HUES64 (cell line): ENCODE measurements at regions not wholly inside any gene's neighbourhood (a gene's known extent, or its start where the extent isn't known, plus 50 kb on each side); places are given as distances from the start of the nearest gene placed in this dataset.

Experiments
- H3K27ac ChIP-seq: 2 replicates; pipeline ENCODE4 v1.7.0; 2013; ENCODE audit warnings: low read depth, low read length, inconsistent platforms
- H3K27me3 ChIP-seq: 2 replicates; pipeline ENCODE4 v1.6.1; 2013; ENCODE audit warnings: mild to moderate bottlenecking, low read length; ENCODE audit not compliant: insufficient read depth
- H3K36me3 ChIP-seq: 2 replicates; pipeline ENCODE4 v1.6.1; 2013; ENCODE audit warnings: mild to moderate bottlenecking, low read length; ENCODE audit not compliant: insufficient read depth
- H3K4me1 ChIP-seq: 2 replicates; pipeline ENCODE4 v1.6.1; 2013; ENCODE audit warnings: mild to moderate bottlenecking, low read length, moderate library complexity; ENCODE audit not compliant: insufficient read depth
- H3K4me3 ChIP-seq: 2 replicates; pipeline ENCODE4 v1.5.1; 2013; ENCODE audit warnings: mild to moderate bottlenecking, low read length, moderate library complexity
- H3K9ac ChIP-seq: 2 replicates; pipeline ENCODE4 v1.6.1; 2013; ENCODE audit warnings: mild to moderate bottlenecking, low read depth, low read length
- H3K9me3 ChIP-seq: 2 replicates; pipeline ENCODE4 v1.6.1; 2013; ENCODE audit warnings: low read depth, low read length; ENCODE audit not compliant: insufficient read depth
- WGBS: fragments of 150-250, 120-280 bp; methylation state at CpG from one replicate; pipeline ENCODE4 v1.1.7; 2013; ENCODE audit warnings: missing lambda C conversion rate; 5-methylcytosine and 5-hydroxymethylcytosine counted together

- WGBS: 95% methylated on average over 5 of the region's 6 CpGs
Measured at GRCh38 chr16:20221208-20221607, 106.1 kb downstream of the GP2 start.

GRCh38 chr16:20218093-20218492 lies 109.2 kb downstream of the GP2 start:
- H3K27ac ChIP-seq: no peak overlapping the region
- H3K9me3 ChIP-seq: no peaks in the 10 kb centered on the region
- no peak overlapping the region for H3K9ac ChIP-seq
- 94% methylated on average over 1 of the region's 1 CpG for WGBS
- no peak overlapping the region for H3K4me3 ChIP-seq
- H3K27me3 ChIP-seq: no peaks in the 10 kb centered on the region
- no peaks in the 10 kb centered on the region for H3K36me3 ChIP-seq
- H3K4me1 ChIP-seq: no peaks in the 10 kb centered on the region

More at GRCh38 chr16:20221208-20221607, 106.1 kb downstream of the GP2 start:
- no peak overlapping the region for H3K27ac ChIP-seq
- 0 out of 2 replicates have a peak, but pooled peaks cover under 1% of the 10 kb centered on the region for H3K9me3 ChIP-seq
- no peak overlapping the region for H3K9ac ChIP-seq
- H3K4me3 ChIP-seq: no peak overlapping the region
- H3K36me3 ChIP-seq: no peaks in the 10 kb centered on the region
- no peaks in the 10 kb centered on the region for H3K27me3 ChIP-seq
- no peaks in the 10 kb centered on the region for H3K4me1 ChIP-seq

- Histone ChIP-seq H3K27me3 (no peaks in the 10 kb centered on the region), H3K9me3 (no peaks in the 10 kb centered on the region), H3K4me1 (no peaks in the 10 kb centered on the region), H3K9ac (no peak overlapping the region), H3K27ac (no peak overlapping the region), H3K4me3 (no peak overlapping the region), H3K36me3 (no peaks in the 10 kb centered on the region)
- 89% methylated on average over 13 of the region's 15 CpGs for WGBS
Measured at GRCh38 chr16:20216591-20217217, 110.6 kb downstream of the GP2 start.

- Histone ChIP-seq H3K27ac (no peak overlapping the region), H3K9ac (no peak overlapping the region), H3K36me3 (no peaks in the 10 kb centered on the region), H3K27me3 (no peaks in the 10 kb centered on the region), H3K4me1 (no peaks in the 10 kb centered on the region), H3K4me3 (no peak overlapping the region), H3K9me3 (no peaks in the 10 kb centered on the region)
- 50% methylated on average over 2 of the region's 2 CpGs for WGBS
Measured at GRCh38 chr16:20214401-20214800, 112.9 kb downstream of the GP2 start.

DNA sequence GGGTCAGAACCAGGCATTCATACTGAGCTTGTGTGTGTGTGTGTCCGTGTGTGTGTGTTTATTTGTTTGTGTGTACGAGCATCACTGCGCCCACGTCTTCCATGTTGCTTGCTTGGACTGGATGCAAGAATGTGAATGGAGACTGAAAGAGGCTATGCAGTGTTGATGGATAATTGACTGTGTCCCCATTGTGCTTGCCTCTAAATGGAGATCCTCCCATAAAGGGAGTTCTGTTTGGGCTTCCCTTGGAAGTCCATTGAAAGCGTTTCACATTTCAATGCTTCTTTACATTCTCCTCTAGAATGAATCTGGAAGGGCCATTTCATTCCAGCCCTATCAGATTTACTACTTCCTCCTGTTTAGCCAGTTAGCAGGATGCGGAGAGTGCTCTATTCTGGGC lies 124.0 kb downstream of the GP2 start:
- 93% methylated on average over 6 of the region's 6 CpGs for WGBS
- H3K27me3 ChIP-seq: no peaks in the 10 kb centered on the region
- H3K36me3 ChIP-seq: no peaks in the 10 kb centered on the region

GRCh38 chr16:20202747-20203146 lies 124.6 kb downstream of the GP2 start:
- no peaks in the 10 kb centered on the region for H3K4me1 ChIP-seq
- H3K27me3 ChIP-seq: no peaks in the 10 kb centered on the region
- no peaks in the 10 kb centered on the region for H3K36me3 ChIP-seq
- no peaks in the 10 kb centered on the region for H3K9me3 ChIP-seq
- WGBS: 87% methylated on average over 3 of the region's 3 CpGs
- no peak overlapping the region for H3K4me3 ChIP-seq
- no peak overlapping the region for H3K9ac ChIP-seq
- H3K27ac ChIP-seq: no peak overlapping the region

More for the DNA sequence above, 124.0 kb downstream of the GP2 start:
- H3K4me1 ChIP-seq: no peaks in the 10 kb centered on the region
- no peak overlapping the region for H3K4me3 ChIP-seq
- H3K27ac ChIP-seq: no peak overlapping the region
- no peaks in the 10 kb centered on the region for H3K9me3 ChIP-seq
- H3K9ac ChIP-seq: no peak overlapping the region

GRCh38 chr16:20192801-20193200 lies 119.1 kb upstream of the GPR139 start:
- Histone ChIP-seq H3K27ac (no peak overlapping the region), H3K36me3 (no peaks in the 10 kb centered on the region), H3K4me1 (no peaks in the 10 kb centered on the region), H3K27me3 (no peaks in the 10 kb centered on the region), H3K9ac (no peak overlapping the region), H3K9me3 (no peaks in the 10 kb centered on the region), H3K4me3 (no peak overlapping the region)
- WGBS: 78% methylated on average over 1 of the region's 1 CpG

- H3K27me3 ChIP-seq: no peaks in the 10 kb centered on the region
- no peak overlapping the region for H3K9ac ChIP-seq
- no peak overlapping the region for H3K27ac ChIP-seq
- no peaks in the 10 kb centered on the region for H3K36me3 ChIP-seq
- no peak overlapping the region for H3K4me3 ChIP-seq
- no peaks in the 10 kb centered on the region for H3K4me1 ChIP-seq
- H3K9me3 ChIP-seq: no peaks in the 10 kb centered on the region
Measured at GRCh38 chr16:20191566-20191965, 117.9 kb upstream of the GPR139 start.

DNA sequence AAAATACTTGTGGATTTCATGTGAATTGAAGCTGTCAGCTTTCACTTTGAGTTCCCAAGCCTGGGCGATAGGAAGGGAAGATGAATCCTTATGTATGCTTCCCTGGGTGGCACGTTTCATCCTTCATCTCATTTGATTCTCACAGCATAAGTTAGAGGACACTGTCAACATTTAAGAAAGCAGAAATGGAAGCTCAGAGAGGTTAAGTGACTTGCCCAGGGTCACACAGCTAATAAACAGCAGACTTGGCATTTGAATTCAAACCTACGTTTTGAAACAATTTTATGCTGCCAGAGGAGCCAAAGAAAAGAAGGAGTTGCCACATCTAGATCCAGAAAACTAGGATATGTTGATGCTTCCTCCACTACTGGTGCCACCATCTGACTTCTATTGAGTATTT lies 108.3 kb upstream of the GPR139 start:
- Histone ChIP-seq H3K9ac (no peak overlapping the region), H3K27me3 (no peaks in the 10 kb centered on the region), H3K36me3 (no peaks in the 10 kb centered on the region), H3K9me3 (no peaks in the 10 kb centered on the region), H3K4me1 (peaks cover 6% of the 10 kb centered on the region; the same call in 1 of the 2 replicates), H3K27ac (no peak overlapping the region), H3K4me3 (no peak overlapping the region)
- WGBS: 96% methylated on average over 3 of the region's 3 CpGs

GRCh38 chr16:20181416-20181815 lies 107.7 kb upstream of the GPR139 start:
- 92% methylated on average over 4 of the region's 4 CpGs for WGBS
- Histone ChIP-seq H3K4me3 (no peak overlapping the region), H3K36me3 (no peaks in the 10 kb centered on the region), H3K27me3 (no peaks in the 10 kb centered on the region), H3K9me3 (no peaks in the 10 kb centered on the region), H3K27ac (no peak overlapping the region), H3K4me1 (peaks cover 10% of the 10 kb centered on the region), H3K9ac (no peak overlapping the region)

DNA sequence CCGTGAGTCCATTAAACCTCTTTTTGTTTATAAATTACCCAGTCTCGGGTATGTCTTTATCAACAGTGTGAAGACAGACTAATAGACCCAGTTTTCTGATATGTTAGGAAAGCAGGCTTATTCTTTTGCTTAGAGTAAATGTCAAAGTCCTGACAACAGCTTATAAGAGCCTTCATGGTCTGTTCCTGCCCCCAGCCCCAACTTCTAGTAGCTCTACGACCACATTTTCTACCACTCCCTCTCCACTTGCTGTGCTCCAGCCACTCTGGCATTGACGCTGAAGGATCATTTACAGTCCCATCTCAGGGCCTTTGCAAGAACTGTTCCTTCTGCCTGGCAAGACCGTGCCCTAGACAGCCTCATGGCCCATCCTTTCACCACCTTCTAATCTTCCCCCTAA lies 104.6 kb upstream of the GPR139 start:
- Histone ChIP-seq H3K27ac (no peak overlapping the region), H3K27me3 (no peaks in the 10 kb centered on the region)
- WGBS: 93% methylated on average over 5 of the region's 5 CpGs

DNA sequence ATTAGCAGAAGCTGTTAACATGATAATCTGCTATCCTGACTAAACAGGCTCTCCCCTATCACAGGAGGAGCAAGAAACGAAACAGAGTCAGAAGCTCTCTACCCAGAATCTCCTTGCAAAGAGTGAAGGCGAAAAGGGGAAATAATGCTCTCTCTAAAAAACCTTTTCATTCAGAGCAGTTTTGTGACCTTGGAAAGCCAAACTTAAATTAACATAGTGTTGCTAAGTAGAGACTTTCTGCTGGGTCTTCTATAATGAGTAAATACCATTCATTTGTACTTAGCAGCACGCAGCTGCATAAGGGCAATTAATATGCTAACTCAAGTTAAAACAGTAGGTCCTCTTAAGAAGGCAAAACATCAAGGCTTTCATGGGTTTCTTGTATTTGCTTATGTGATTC lies 101.7 kb upstream of the GPR139 start:
- no peak overlapping the region for H3K4me3 ChIP-seq
- no peaks in the 10 kb centered on the region for H3K9me3 ChIP-seq
- peaks cover 31% of the 10 kb centered on the region for H3K4me1 ChIP-seq
- no peak overlapping the region for H3K9ac ChIP-seq
- peak overlapping the region; percentile 90 for H3K27ac ChIP-seq
- no peaks in the 10 kb centered on the region for H3K36me3 ChIP-seq
- H3K27me3 ChIP-seq: no peaks in the 10 kb centered on the region
- 7% methylated on average over 3 of the region's 3 CpGs for WGBS

More for the DNA sequence above, 104.6 kb upstream of the GPR139 start:
- H3K36me3 ChIP-seq: no peaks in the 10 kb centered on the region
- no peak overlapping the region for H3K4me3 ChIP-seq
- no peaks in the 10 kb centered on the region for H3K9me3 ChIP-seq
- no peak overlapping the region for H3K9ac ChIP-seq
- peaks cover 31% of the 10 kb centered on the region for H3K4me1 ChIP-seq
